GM10266 (cell line): ENCODE measurements at regions not wholly inside any gene's neighbourhood (a gene's known extent, or its start where the extent isn't known, plus 50 kb on each side); places are given as distances from the start of the nearest gene placed in this dataset.
"Not testable (repeated sequence)": the region's sequence is repeated elsewhere in the genome, so short reads cannot be mapped to it uniquely, and the experiment has no call there.

Experiments
- DNase-seq: peaks from one replicate; pipeline ENCODE4 v3.0.0; 2012; ENCODE audit errors: extremely low spot score
- CTCF ChIP-seq: IDR thresholded peaks from 2 replicates; pipeline ENCODE4 v1.5.1; 2012; ENCODE audit warnings: mild to moderate bottlenecking, low read depth; ENCODE audit not compliant: control insufficient read depth, insufficient read depth; ENCODE audit errors: missing control alignments

GRCh38 chr5:110872200-110872599, 133.4 kb downstream of the SLC25A46 start:
- no peak for TF ChIP-seq CTCF
- DNase-seq, result no peak

GRCh38 chr5:110872963-110873362, 134.2 kb downstream of the SLC25A46 start:
- no peak for DNase-seq
- no peak for TF ChIP-seq CTCF

GRCh38 chr5:110873773-110874437, 135.1 kb downstream of the SLC25A46 start:
- no peak for DNase-seq

DNA sequence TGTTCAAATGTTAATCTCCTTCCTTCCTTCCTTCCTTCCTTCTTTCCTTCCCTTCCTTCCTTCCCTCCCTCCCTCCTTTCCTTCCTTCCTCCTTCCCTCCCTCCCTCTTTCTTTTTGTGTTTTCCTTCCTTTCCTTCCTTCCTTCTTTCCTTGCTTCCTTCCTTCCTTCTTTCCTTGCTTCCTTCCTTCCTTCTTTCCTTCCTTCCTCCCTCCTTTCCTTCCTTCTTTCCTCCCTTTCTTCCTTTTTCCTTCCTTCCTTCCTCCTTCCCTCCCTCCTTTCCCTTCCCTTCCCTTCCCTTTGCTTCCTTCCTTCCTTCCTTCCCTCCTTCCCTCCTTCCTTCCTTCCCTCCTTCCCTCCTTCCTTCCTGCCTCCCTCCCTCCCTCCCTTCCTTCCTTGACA, 136.3 kb downstream of the SLC25A46 start:
- not testable (repeated sequence) for DNase-seq

More at GRCh38 chr5:110873773-110874437, 135.1 kb downstream of the SLC25A46 start:
- no peak for TF ChIP-seq CTCF

DNA sequence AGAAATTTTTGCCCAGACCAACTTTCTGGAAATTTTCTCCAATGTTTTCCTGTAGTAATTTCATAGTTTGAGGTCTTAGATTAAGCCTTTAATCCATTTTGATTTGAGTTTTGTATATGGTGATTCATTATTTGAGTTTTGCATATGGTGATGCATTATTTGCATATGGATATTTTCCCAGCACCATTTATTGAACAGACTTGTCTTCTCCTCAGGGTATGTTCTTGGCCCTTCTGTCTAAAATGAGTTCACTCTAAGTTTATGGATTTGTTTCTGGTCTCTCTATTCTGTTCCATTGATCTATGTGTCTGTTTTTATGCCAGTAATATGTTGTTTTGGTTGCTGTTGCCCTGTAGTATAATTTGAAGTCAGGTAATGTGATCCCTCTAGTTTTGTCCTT, 139.3 kb downstream of the SLC25A46 start:
- no peak for TF ChIP-seq CTCF
- DNase-seq, result no peak

- TF ChIP-seq CTCF, result no peak
- no peak for DNase-seq
These were observed 140.9 kb downstream of the SLC25A46 start for GRCh38 chr5:110879675-110880074.

GRCh38 chr5:110880413-110880812, 141.6 kb downstream of the SLC25A46 start:
- no peak for DNase-seq

More at GRCh38 chr5:110880413-110880812, 141.6 kb downstream of the SLC25A46 start:
- no peak for TF ChIP-seq CTCF
